HepG2 (cell line): ENCODE measurements at regions not wholly inside any gene's neighbourhood (a gene's known extent, or its start where the extent isn't known, plus 50 kb on each side); places are given as distances from the start of the nearest gene placed in this dataset.

Source experiments
- BCL6 ChIP-seq: IDR thresholded peaks from 2 replicates; pipeline ENCODE4 v1.6.1; 2016; ENCODE audit warnings: missing genetic modification reagents, missing compliant biosample characterization
- DPF2 ChIP-seq: sonication (generic); formaldehyde crosslinking; IDR thresholded peaks from 2 replicates; pipeline ENCODE4 v1.4.0; 2020; ENCODE audit warnings: mild to moderate bottlenecking, low read depth, missing genetic modification reagents, borderline replicate concordance
- FOSL2 ChIP-seq: sonication (generic); formaldehyde crosslinking; IDR thresholded peaks from 2 replicates; pipeline ENCODE4 v1.4.0; 2020; ENCODE audit warnings: missing genetic modification reagents
- KLF6 ChIP-seq: IDR thresholded peaks from 2 replicates; pipeline ENCODE4 v1.8.0; 2016; ENCODE audit warnings: missing biosample characterization, missing genetic modification reagents
- NFRKB ChIP-seq: fragments of 450-650 bp; IDR thresholded peaks from 2 replicates; pipeline ENCODE4 v1.6.1; 2017
- SAP130 ChIP-seq: IDR thresholded peaks from 2 replicates; pipeline ENCODE4 v1.6.1; 2016; ENCODE audit warnings: low read depth
- TBP ChIP-seq: sonication (generic); formaldehyde crosslinking; IDR thresholded peaks from 2 replicates; pipeline ENCODE4 v1.5.0; 2020; ENCODE audit warnings: missing genetic modification reagents
- YY1 ChIP-seq: IDR thresholded peaks from 2 replicates; pipeline ENCODE4 v1.6.1; 2011; ENCODE audit warnings: low read length, low read depth, moderate library complexity, mild to moderate bottlenecking; ENCODE audit not compliant: insufficient read depth, insufficient replicate concordance
- ZNF552 ChIP-seq: sonication (generic); formaldehyde crosslinking; IDR thresholded peaks from 2 replicates; pipeline ENCODE4 v1.9.0; 2022; ENCODE audit warnings: missing genetic modification reagents, mild to moderate bottlenecking, borderline replicate concordance
- ZSCAN5A ChIP-seq: sonication (generic); formaldehyde crosslinking; IDR thresholded peaks from 2 replicates; pipeline ENCODE4 v1.8.0; 2022; ENCODE audit warnings: mild to moderate bottlenecking, missing genetic modification reagents, borderline replicate concordance
- TF ChIP-seq, protein P1 (sequence below): sonication (generic); formaldehyde crosslinking; IDR thresholded peaks from 2 replicates; pipeline ENCODE4 v1.5.0; 2020; ENCODE audit warnings: mild to moderate bottlenecking, missing genetic modification reagents, moderate library complexity
- TF ChIP-seq, protein P2 (sequence below): sonication (generic); formaldehyde crosslinking; IDR thresholded peaks from 2 replicates; pipeline ENCODE4 v1.5.0; 2020; ENCODE audit warnings: missing genetic modification reagents, mild to moderate bottlenecking, borderline replicate concordance

DNA sequence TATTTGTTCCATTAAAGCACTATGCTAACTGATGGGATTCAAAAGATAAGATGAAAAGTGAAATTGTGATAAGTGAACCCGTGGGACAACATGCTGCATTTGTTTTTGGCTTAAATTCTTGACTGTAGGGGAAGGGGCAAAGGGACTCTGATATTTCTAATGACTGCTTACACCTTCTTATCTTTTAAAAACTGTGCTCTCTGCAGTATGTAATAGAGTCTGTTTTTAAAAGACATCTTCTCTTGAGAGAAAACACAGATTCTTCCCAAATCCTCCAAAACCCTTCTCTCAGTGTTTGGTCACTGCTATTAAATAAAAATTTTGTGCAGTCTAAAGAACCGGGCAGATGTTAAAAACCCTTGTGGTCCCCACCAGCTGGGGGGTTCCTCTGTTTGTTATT is 327.8 kb upstream of the FANCL start:
- no peak for TF ChIP-seq KLF6 (CRISPR knock-in tag)
- TF ChIP-seq, protein P1, sequence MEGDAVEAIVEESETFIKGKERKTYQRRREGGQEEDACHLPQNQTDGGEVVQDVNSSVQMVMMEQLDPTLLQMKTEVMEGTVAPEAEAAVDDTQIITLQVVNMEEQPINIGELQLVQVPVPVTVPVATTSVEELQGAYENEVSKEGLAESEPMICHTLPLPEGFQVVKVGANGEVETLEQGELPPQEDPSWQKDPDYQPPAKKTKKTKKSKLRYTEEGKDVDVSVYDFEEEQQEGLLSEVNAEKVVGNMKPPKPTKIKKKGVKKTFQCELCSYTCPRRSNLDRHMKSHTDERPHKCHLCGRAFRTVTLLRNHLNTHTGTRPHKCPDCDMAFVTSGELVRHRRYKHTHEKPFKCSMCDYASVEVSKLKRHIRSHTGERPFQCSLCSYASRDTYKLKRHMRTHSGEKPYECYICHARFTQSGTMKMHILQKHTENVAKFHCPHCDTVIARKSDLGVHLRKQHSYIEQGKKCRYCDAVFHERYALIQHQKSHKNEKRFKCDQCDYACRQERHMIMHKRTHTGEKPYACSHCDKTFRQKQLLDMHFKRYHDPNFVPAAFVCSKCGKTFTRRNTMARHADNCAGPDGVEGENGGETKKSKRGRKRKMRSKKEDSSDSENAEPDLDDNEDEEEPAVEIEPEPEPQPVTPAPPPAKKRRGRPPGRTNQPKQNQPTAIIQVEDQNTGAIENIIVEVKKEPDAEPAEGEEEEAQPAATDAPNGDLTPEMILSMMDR: no peak
- TF ChIP-seq, protein P2, sequence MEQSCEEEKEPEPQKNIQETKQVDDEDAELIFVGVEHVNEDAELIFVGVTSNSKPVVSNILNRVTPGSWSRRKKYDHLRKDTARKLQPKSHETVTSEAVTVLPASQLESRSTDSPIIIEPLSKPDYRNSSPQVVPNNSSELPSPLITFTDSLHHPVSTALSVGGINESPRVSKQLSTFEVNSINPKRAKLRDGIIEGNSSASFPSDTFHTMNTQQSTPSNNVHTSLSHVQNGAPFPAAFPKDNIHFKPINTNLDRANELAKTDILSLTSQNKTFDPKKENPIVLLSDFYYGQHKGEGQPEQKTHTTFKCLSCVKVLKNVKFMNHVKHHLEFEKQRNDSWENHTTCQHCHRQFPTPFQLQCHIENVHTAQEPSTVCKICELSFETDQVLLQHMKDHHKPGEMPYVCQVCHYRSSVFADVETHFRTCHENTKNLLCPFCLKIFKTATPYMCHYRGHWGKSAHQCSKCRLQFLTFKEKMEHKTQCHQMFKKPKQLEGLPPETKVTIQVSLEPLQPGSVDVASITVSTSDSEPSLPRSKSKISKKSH (CRISPR knock-in tag): no peak
- no peak for TF ChIP-seq DPF2 (CRISPR knock-in tag)
- TF ChIP-seq YY1: no peak
- no peak for TF ChIP-seq TBP (CRISPR knock-in tag)
- TF ChIP-seq NFRKB: no peak
- no peak for TF ChIP-seq ZNF552 (CRISPR knock-in tag)
- TF ChIP-seq SAP130 (CRISPR knock-in tag): no peak
- TF ChIP-seq FOSL2 (CRISPR knock-in tag): no peak
- no peak for TF ChIP-seq ZSCAN5A (CRISPR knock-in tag)
- TF ChIP-seq BCL6 (CRISPR knock-in tag): no peak
